HEK293T (cell line): ENCODE measurements at regions not wholly inside any gene's neighbourhood (a gene's known extent, or its start where the extent isn't known, plus 50 kb on each side); places are given as distances from the start of the nearest gene placed in this dataset.

Experiments
- BHLHE40 ChIP-seq: fragments of 450-650 bp; IDR thresholded peaks from 2 replicates; pipeline ENCODE4 v1.6.1; 2016; ENCODE audit warnings: mild to moderate bottlenecking, moderate library complexity, borderline replicate concordance
- ELF4 ChIP-seq: fragments of 450-650 bp; IDR thresholded peaks from 2 replicates; pipeline ENCODE4 v1.6.1; 2017; ENCODE audit warnings: antibody characterized with exemption
- FOXA1 ChIP-seq: fragments of 450-650 bp; IDR thresholded peaks from 2 replicates; pipeline ENCODE4 v1.6.1; 2016; ENCODE audit warnings: mild to moderate bottlenecking
- FOXK2 ChIP-seq: fragments of 450-650 bp; IDR thresholded peaks from 2 replicates; pipeline ENCODE4 v1.6.1; 2016; ENCODE audit warnings: mild to moderate bottlenecking
- FOXM1 ChIP-seq: fragments of 450-650 bp; IDR thresholded peaks from 2 replicates; pipeline ENCODE4 v1.6.1; 2017; ENCODE audit warnings: mild to moderate bottlenecking, borderline replicate concordance
- HDGF ChIP-seq: fragments of 450-650 bp; IDR thresholded peaks from 2 replicates; pipeline ENCODE4 v1.6.1; 2017; ENCODE audit warnings: antibody characterized with exemption, borderline replicate concordance
- PKNOX1 ChIP-seq: fragments of 450-650 bp; IDR thresholded peaks from 2 replicates; pipeline ENCODE4 v1.6.1; 2016
- SP1 ChIP-seq: fragments of 450-650 bp; IDR thresholded peaks from 2 replicates; pipeline ENCODE4 v1.6.1; 2017
- SUZ12 ChIP-seq: fragments of 450-650 bp; IDR thresholded peaks from 2 replicates; pipeline ENCODE4 v1.6.1; 2016; ENCODE audit warnings: mild to moderate bottlenecking
- TARDBP ChIP-seq: fragments of 450-650 bp; IDR thresholded peaks from 2 replicates; pipeline ENCODE4 v1.6.1; 2016

GRCh38 chr5:93055561-93055960, 525.5 kb downstream of the NR2F1-AS1 start:
- TF ChIP-seq FOXM1 (no peak), ELF4 (no peak), SP1 (no peak), HDGF (no peak), FOXA1 (no peak), BHLHE40 (no peak), TARDBP (no peak), SUZ12 (no peak), PKNOX1 (no peak), FOXK2 (no peak)
